Amniotic stem cell (primary cell): ENCODE measurements at regions not wholly inside any gene's neighbourhood (a gene's known extent, or its start where the extent isn't known, plus 50 kb on each side); places are given as distances from the start of the nearest gene placed in this dataset.
"Not testable (repeated sequence)": the region's sequence is repeated elsewhere in the genome, so short reads cannot be mapped to it uniquely, and the experiment has no call there.

Experiments
- DNase-seq: peaks from one replicate; lab custom pipeline; 2025; lab: John Stamatoyannopoulos, UW

DNA sequence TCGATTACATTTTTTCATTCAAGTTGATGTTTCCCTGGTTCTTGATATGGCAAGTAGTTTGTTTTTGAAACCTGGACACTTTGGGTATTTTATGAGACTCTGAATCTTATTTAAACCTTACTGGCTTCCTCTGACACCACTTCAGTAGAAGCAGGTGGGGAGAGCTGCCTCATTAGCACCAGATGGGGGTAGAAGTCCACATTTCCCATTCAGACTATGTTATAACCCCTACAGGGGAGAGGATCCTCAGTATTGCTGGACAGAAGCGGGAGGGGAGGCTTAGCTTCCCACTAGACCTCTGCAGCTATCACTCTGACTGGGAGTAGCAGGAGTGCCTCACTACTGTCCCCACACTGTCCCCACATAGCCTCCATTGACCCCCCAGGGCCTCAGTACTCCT is 145.3 kb upstream of the SLC35G4 start:
- no peak for DNase-seq

DNA sequence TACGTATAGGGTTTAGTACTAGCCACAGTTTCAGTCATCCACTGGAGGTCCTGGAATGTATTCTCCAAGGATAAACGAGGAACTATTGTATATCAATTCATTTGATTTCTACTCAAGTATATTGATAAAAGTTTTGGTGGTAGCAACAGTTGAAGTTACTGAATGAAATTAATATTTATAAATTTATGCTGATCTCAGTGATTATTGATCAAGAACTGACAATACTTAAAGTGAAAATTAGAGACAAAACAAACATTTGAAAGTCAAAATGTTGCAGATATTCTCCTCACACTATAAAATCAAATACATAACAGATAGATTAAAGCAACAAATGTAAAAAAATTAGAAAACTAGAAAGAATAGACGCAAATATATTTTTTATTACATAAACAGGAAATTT is 150.9 kb upstream of the SLC35G4 start:
- no peak for DNase-seq

DNA sequence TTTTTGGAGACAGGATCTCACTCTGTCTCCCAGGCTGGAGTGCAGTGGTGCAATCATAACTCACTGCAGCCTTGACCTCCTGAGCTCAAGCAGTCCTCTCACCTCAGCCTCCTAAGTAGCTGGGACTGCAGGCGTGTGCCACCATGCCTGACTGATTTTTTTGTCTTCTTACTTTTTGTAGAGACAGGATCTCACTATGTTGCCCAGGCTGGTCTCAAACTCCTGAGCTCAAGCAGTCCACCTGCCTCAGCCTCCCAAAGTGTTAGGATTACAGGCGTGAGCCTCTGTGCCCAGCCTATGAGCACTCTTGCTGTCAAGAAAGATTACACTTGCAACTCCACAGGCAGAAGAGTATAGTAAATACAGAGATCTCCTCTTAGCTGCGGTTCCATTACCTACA is 151.5 kb upstream of the SLC35G4 start:
- not testable (repeated sequence) for DNase-seq

DNA sequence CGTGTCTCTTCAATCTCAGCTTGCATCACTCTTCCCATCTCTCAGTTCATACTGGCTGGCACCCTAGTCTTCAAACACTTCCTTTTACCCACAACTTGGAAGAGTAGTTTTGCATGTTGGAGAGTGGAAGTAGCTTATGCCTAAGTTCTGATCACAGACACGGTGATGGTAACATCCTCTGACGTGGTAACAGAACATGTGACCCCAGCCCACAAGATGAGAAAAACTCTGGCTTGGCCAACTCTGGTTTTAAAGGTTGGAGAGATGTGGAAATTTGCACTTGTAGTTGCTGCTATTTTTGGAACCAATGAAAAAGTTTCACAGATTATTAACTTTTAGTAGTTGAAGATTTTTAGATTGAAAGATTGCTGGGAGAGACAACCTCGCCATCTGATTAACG is 155.4 kb upstream of the SLC35G4 start:
- DNase-seq: no peak

DNA sequence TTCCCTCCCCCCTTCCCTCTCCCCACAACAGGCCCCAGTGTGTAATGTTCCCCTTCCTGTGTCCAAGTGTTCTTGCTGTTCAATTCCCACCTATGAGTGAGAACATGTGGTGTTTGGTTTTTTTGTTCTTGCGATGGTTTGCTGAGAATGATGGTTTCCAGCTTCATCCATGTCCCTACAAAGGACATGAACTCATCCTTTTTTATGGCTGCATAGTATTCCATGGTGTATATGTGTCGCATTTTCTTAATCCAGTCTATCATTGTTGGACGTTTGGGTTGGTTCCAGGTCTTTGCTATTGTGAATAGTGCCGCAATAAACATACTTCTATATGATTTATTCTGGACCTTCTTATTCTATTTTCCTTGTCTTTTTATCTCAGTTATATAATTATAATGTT is 165.2 kb upstream of the SLC35G4 start:
- DNase-seq: not testable (repeated sequence)

DNA sequence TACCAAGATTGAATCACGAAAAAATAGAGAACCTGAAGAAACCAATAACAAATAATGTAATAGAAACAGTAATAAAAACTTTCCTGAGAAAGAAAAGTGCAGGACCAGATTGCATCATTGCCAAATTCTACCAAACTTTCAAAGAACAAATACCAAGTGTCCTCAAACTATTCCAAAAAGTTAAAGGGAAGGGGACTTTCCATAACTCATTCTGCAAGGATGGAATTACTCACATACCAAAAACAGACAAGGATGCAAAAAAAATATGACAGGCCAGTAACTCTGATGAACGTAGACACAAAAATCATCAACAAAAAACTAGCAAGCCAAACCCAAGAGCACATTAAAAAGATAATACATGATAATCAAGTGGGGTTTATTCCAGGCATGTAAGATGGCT is 172.3 kb upstream of the SLC35G4 start:
- no peak for DNase-seq

DNA sequence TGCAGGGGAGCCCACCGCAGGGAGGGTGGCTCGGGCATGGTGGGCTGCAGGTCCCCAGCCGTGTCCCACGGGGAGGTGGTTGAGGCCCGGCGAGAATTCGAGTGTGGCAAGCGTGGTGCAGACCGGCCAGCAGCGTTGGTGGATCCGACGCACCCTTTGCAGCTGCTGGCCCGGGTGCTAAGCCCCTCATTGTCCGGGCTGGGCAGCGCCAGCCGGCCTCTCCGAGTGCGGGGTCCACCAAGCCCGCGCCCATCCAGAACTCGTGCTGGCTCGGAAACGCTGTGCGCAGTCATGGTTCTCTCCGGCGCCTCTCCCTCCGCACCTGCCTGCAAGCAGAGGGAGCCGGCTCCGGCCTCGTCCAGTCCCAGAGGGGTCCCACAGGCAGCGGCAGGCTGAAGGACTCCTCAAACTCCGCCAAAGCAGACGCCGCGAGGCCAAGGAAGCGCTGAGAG is 177.0 kb upstream of the SLC35G4 start:
- DNase-seq: no peak

DNA sequence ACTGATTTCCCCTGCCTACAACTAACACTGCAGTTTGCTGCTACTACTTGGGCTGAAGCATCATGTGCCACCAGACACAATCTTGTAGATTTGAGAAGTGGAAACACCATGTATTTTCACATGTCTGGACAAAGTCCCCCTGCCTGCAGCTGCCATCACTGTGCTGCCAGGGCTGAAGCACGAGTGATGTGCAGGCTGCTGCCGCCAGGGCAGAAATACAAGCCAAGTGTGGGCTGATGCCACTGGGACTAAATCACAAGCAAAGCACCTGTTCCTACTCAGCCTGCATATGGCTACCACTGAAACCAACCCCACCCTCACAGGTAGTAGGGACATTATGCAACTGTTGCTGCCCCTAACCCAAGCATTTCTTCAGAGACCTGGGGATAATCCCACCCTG is 179.5 kb upstream of the SLC35G4 start:
- DNase-seq: no peak

DNA sequence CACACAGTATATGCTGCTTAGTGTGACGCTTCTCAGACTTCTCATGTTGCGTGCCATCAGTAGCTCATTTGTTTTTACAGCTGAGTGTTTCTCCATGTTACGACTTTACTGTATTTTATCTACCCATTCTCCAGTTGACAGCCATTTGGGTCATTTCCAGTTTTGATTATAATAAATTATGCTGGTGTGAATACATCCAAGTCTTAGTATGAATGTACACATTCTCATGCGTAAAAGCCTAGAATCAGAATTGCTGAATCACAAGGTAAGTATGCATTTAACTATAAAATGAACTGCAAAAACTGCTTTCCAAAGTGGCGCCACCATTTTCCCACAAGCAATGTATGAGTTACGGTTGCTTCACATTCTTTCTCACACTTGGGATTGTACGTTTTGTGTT is 184.2 kb upstream of the SLC35G4 start:
- no peak for DNase-seq

DNA sequence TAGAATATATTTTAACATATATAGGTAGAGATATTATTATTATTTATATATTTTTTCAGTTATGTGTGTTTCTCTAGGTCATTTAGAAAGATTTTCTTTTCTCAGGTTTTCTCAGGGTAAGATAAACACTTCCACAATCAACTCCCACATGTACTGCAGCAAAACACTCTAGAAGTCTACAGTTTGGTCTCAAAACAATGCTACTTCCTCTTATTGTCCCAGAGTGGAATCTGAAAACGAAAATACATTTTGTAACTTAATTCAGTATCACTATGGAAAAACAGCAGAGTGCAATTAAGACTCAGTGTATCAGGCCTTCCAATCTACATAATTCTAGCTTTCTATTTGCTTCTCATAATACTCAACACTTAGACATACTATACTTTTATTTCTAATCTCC is 190.1 kb upstream of the SLC35G4 start:
- no peak for DNase-seq

DNA sequence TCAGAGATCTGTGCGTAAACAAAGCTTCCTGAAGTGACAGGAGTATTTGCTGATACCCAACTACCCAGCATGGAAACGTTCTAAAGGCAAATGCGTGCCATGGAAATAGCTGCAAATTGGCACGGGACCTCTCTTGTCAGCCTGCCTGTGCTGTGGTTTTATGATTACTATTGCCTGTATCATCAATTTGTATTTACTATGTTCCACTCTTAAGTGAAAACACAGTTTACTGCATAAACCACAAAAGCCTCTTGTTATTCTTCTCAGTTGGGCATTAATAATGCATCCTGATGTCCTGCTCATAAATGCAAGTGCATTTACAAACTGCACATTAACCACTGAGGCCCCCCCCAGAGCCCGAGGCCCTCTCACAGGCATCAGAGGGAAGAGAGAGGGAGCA is 196.6 kb upstream of the SLC35G4 start:
- no peak for DNase-seq

DNA sequence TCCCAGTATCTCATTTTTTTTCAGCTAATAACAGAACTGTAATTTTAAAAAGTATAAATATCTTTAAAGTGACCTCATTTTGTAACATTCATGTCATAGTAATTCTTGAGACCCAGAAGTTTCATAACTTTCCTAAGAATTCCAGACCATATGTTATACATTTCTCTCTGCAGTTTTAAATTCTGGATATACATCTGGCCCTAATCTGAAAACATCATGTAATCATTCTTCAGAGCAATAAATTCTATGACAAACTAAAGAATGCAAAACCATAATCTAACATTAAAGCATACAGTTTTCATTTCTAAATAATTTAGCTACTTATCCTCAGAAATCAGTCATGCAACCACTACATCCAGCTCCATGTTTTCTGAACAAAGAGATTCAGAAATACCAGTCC is 198.3 kb upstream of the SLC35G4 start:
- no peak for DNase-seq

DNA sequence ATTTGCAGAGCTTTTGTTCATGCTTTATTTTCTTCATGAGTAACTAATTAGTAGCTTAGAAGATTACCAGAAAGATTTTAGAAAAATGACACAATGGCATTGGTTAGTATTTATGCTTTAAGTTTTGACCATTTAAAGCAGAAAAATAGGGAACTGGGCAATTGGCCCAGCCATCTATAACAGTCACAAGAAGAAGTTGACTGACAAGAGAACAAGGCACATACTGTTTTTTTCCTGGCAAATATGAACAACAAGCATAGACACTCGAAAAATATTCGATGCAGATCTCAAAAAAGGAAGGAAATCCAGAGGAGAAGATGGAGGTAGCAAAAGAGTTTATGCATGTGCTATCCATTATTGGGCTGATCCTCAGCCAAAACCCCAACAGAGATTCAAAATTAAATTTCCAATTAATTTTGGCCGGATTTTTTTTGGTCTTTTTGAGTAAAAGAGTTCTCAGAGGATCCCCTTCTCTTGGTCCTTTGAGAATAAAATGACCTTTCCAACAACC is 200.8 kb upstream of the SLC35G4 start:
- DNase-seq: no peak

DNA sequence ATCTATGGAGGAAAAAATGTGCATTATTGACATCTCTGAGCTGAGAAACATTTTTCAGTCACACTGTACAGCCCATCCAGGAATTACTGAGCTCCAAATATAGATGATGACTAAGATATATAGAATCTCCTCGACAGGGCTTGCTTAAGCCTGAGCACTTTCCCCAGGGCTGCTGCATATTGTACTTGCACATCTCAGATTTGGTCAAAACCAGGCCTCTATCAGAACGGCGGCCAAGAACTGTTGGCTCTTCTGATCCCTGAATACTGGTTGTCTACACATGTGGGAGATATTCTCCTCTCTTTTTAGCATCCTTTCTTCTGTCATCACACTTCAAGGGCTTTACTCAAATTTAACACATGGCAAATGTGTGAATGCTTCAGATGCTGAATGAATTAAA is 201.5 kb upstream of the SLC35G4 start:
- no peak for DNase-seq

DNA sequence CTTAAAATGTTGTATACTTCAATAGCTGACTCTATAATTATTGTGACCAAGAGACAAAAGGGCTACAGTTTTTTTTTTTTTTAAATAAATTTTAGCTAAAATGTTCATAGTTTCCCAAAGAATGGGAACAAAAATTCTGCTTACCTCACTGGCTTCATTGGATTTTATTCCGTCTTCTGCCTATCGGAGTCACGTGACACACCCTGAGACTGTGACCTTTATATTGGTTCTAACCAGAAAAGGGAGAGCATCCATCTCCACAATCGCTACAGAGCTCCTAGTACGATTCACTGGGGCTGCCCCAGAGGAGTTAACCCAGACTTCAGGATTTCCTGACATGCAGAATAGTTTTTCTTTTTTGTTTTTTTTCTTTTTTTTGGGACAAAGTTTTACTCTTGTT is 203.6 kb upstream of the SLC35G4 start:
- no peak for DNase-seq

DNA sequence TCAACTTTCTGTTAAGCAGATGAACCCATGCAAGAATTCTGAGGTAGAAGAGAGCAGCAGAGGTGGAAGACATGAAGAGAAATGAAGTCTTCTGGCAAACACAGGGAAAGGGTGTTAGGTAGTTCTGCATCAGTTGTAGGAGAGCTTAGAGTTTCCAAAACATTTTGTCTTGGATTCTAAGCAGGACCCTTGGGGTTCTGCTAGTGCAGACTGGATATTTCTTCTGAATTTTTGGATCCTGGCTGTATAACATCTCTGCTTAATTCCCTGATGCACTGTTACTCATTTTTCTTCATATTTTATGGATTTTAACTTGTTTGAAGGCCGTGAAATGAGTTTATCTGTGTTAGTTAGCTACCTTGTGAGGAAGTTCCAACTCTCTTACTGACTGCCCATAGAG is 208.7 kb upstream of the SLC35G4 start:
- no peak for DNase-seq

DNA sequence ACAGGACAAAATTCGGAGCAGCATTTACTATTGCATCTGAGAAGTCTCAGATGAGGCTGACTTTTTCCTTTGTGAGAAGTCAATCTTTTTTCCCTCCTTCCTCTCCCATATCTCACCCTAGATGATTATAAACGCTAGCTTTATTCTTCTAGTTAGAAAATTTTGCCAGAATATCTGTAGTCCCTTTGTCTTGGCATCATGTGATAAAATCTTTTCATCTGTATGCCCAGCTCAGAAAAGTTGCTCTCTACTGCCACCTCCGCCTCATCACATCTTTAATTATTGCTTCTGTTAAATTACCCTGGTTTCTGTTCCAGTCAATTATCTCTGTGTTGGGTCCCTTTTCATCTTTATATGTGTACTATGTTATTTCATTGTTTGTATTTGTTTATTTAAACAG is 210.8 kb upstream of the SLC35G4 start:
- no peak for DNase-seq

DNA sequence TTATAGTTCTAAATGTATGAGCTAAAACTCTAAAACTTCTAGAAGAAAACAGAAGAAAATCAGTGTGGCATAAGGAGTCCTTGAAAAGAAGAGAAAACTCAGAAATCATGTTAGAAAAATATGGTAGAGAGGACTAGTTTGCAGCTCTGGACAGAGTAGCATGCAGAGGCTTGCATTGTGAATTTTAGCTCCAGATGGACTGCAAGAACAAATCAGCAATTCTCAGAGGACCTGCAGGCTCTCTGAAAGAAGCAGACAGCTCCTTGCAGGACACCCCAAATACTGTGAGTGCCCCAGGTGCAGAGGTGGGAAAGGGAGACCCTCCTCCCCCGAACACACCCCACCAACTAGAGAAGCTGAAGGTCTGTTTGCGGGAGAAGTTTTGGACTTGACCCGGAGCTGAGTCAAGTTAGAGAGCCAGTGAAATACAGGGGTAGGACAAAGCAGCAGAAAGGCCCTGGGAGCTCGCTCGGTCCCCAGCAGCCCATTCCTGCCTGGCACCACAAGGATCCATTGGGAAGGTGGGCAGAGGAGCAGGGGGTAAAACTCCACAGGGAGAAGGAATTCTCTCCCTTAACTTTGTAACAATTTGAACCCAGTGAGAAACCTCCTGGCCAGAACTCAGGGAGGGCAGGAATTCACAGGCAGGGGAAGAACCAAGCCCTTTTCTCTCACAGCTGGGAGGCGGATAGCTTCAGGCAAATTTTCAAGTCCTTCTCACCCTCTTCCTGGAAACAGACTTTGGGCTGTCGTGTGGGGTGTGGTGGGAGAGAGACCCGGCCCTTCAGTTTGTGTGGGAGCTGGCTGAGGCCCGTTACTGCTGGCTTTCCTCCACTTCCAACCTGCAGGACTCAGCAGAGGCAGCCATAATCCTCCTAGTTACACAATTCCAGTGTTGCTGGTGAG is 216.2 kb upstream of the SLC35G4 start:
- DNase-seq: no peak

DNA sequence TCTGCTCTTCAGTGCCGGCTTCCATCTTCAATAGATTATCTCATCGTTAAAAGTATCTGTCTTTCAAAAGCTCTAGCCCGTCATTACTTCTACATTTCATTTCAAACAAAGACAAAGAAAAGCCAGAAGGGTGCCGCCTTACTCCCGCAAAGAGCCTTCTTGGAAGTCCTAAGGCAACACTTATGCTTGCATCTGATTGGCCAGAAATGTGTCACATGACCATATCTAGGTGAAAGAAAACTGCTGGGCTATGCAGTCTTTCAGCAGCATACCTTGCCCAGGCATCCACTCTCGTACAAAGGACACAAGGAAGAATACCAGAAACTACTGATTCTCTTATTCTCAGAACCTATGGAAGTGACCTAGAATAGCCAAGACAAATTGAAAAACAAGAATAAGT is 217.1 kb upstream of the SLC35G4 start:
- no peak for DNase-seq

DNA sequence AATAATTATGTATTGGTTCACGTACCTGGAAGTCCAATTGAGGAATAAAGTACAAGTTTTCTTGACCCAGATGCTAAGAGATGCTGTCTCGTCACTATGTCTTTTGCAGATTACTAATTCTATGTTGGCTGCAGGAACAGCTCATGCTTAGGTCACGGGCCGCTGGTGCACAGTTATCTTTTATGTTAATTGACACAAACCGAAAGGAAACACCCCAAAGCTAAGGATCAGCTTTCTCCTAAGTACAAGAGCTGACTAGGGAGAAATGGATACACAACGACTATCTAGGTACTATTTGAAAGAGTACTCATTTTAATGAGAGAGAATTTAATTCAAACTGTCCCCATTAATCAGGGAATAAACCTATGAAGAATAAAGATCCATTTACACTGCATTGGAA is 217.7 kb upstream of the SLC35G4 start:
- DNase-seq: no peak

DNA sequence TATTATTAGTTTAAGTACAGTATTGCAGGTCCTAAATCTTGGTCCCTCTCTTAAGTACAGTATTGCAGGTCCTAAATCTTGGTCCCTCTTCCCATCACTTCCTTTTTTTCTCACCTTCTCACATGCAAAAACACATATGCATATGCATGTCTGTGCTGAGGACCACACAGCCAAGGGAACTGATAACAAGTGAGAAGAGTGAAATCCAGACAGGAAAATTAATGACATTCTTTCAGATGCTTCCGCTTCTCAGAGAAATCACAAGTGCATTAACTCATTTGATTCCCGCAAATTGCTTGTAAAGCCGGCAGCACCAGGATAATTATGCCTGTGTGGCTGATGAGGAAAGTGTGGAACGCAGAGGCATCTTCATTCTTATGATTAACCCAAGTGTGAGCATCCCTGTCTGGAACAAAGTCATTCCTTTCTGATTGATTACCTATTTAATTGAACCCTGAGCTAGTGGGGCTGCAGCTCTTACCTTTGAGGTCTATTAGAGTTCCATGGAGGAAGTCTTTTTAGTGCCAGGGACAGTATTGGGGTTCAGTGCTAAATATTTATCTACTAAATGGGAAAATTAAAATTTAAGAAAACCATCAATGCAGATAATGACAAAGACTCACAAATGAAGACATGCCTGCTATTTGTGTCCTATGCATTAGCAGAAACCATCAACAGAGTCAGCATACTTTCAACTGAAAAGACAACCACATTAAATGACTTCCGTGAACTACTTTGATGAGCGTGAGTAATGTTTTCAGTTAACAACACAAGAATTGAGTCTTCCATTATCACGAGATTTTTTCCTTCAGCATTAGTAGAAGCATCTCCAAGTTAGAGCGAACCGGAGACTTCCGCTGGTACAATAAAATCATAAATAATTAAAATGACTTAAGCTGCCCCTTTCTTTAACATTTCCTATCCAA is 220.4 kb upstream of the SLC35G4 start:
- DNase-seq: no peak

DNA sequence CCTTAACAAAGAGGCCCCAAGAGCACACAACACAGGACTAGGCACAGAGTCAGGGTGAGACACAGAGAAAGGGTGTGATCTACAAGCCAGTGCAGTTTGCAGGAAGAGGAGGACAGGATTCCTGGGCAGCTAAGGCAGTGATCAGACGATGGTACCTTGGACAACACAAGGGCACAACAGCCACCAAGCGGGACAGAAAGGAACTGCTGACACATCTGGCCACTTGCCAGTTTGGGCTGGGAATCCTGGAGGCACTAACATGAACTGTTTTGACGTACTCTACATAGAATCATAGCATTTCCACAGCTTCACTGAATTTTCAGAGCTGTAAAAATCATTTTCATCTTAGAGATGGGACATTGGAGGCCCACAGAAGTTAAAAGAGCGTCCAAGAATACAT is 221.5 kb upstream of the SLC35G4 start:
- DNase-seq: no peak

DNA sequence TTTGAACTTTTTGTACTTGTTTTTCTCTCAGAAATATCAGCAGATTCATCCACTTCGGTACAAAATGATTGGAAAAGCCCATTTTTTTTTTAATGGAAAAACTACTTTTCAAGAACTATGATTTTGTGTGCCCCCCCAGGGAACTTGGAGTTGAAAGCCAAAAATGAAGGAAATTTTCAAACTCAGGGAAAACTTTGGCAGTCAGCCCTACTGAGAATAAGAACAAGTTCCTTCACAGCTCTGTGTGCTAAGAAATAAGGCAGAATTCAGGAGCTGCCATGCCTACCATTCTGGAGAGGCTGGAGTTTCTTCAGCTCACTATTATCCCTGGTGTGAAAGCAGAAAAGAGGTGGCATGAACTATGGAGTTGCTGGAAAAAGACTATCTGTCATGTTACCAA is 226.0 kb upstream of the SLC35G4 start:
- no peak for DNase-seq
